GM21717 (cell line): ENCODE measurements at regions not wholly inside any gene's neighbourhood (a gene's known extent, or its start where the extent isn't known, plus 50 kb on each side); places are given as distances from the start of the nearest gene placed in this dataset.

Experiments
- ATAC-seq: cut with Tn5 transposase; IDR thresholded peaks from one replicate; pipeline ENCODE4 v1.9.1; 2021; ENCODE audit warnings: mild to moderate bottlenecking, moderate library complexity; ENCODE audit not compliant: unreplicated experiment

GRCh38 chr6:147805155-147805554, 296.7 kb downstream of the SAMD5 start:
- ATAC-seq: no peak

GRCh38 chr6:147806697-147807096, 298.2 kb downstream of the SAMD5 start:
- no peak for ATAC-seq

- ATAC-seq: no peak
Observed at GRCh38 chr6:147808640-147809039, 300.1 kb downstream of the SAMD5 start.

GRCh38 chr6:147811913-147812629, 303.6 kb downstream of the SAMD5 start:
- no peak for ATAC-seq

- no peak for ATAC-seq
Observed at GRCh38 chr6:147817042-147817689, 308.7 kb downstream of the SAMD5 start.

GRCh38 chr6:147820520-147820919, 312.0 kb downstream of the SAMD5 start:
- no peak for ATAC-seq

- no peak for ATAC-seq
Observed at GRCh38 chr6:147821295-147821897, 312.9 kb downstream of the SAMD5 start.

GRCh38 chr6:147823936-147824335, 315.4 kb downstream of the SAMD5 start:
- ATAC-seq: no peak

GRCh38 chr6:147825848-147826247, 317.4 kb downstream of the SAMD5 start:
- ATAC-seq: no peak

- ATAC-seq: no peak
Observed at GRCh38 chr6:147826698-147827097, 318.2 kb downstream of the SAMD5 start.

- no peak for ATAC-seq
Observed at GRCh38 chr6:147829418-147829817, 320.9 kb downstream of the SAMD5 start.

GRCh38 chr6:147829835-147830234, 321.3 kb downstream of the SAMD5 start:
- ATAC-seq: no peak

- no peak for ATAC-seq
Observed at GRCh38 chr6:147831356-147831755, 322.9 kb downstream of the SAMD5 start.

- ATAC-seq: no peak
Observed at GRCh38 chr6:147833607-147834006, 325.1 kb downstream of the SAMD5 start.

GRCh38 chr6:147834084-147834776, 325.7 kb downstream of the SAMD5 start:
- ATAC-seq: no peak

- no peak for ATAC-seq
Observed at GRCh38 chr6:147837540-147837939, 329.1 kb downstream of the SAMD5 start.

GRCh38 chr6:147839708-147840610, 331.5 kb downstream of the SAMD5 start:
- ATAC-seq: no peak

GRCh38 chr6:147841547-147842148, 333.2 kb downstream of the SAMD5 start:
- ATAC-seq: no peak

GRCh38 chr6:147849401-147850330, 341.2 kb downstream of the SAMD5 start:
- ATAC-seq: no peak
